IPS-18a (cell line): ENCODE measurements at regions not wholly inside any gene's neighbourhood (a gene's known extent, or its start where the extent isn't known, plus 50 kb on each side); places are given as distances from the start of the nearest gene placed in this dataset.
"Not testable (repeated sequence)": the region's sequence is repeated elsewhere in the genome, so short reads cannot be mapped to it uniquely, and the experiment has no call there.

Experiments
- H3K27ac ChIP-seq: one replicate; pipeline ENCODE4 v1.5.1; 2013; ENCODE audit warnings: low read length
- H3K27me3 ChIP-seq: one replicate; pipeline ENCODE4 v1.6.1; 2013; ENCODE audit warnings: mild to moderate bottlenecking, low read length; ENCODE audit not compliant: control insufficient read depth, insufficient read depth
- H3K36me3 ChIP-seq: one replicate; pipeline ENCODE4 v1.6.1; 2013; ENCODE audit warnings: low read depth, low read length; ENCODE audit not compliant: control insufficient read depth
- H3K4me1 ChIP-seq: one replicate; pipeline ENCODE4 v1.6.1; 2013; ENCODE audit warnings: low read depth, low read length; ENCODE audit not compliant: control insufficient read depth
- H3K4me3 ChIP-seq: one replicate; pipeline ENCODE4 v1.5.1; 2013; ENCODE audit warnings: low read length
- H3K9ac ChIP-seq: one replicate; pipeline ENCODE4 v1.6.1; 2013; ENCODE audit warnings: mild to moderate bottlenecking, low read length, moderate library complexity
- H3K9me3 ChIP-seq: one replicate; pipeline ENCODE4 v1.6.1; 2013; ENCODE audit warnings: low read depth, low read length; ENCODE audit not compliant: control insufficient read depth

GRCh38 chr14:56990991-56991627 lies 180.8 kb upstream of the OTX2 start:
- not testable (repeated sequence) for H3K9me3 ChIP-seq, H3K27me3 ChIP-seq, H3K4me1 ChIP-seq, H3K9ac ChIP-seq, H3K36me3 ChIP-seq, H3K4me3 ChIP-seq, H3K27ac ChIP-seq

- peaks cover 11% of the 10 kb centered on the region for H3K4me1 ChIP-seq
- no peaks in the 10 kb centered on the region for H3K27me3 ChIP-seq
- H3K9me3 ChIP-seq, result no peaks in the 10 kb centered on the region
- no peaks in the 10 kb centered on the region for H3K36me3 ChIP-seq
- no peak overlapping the region for H3K27ac ChIP-seq
- no peak overlapping the region for H3K9ac ChIP-seq
- no peak overlapping the region for H3K4me3 ChIP-seq
These were observed 179.1 kb upstream of the OTX2 start for GRCh38 chr14:56989359-56989758.

- H3K27ac ChIP-seq, result no peak overlapping the region
- H3K36me3 ChIP-seq, result no peaks in the 10 kb centered on the region
- no peaks in the 10 kb centered on the region for H3K4me1 ChIP-seq
- H3K4me3 ChIP-seq, result no peak overlapping the region
- H3K9ac ChIP-seq, result no peak overlapping the region
- no peaks in the 10 kb centered on the region for H3K9me3 ChIP-seq
- no peaks in the 10 kb centered on the region for H3K27me3 ChIP-seq
These were observed 169.7 kb upstream of the OTX2 start for GRCh38 chr14:56979936-56980335.

DNA sequence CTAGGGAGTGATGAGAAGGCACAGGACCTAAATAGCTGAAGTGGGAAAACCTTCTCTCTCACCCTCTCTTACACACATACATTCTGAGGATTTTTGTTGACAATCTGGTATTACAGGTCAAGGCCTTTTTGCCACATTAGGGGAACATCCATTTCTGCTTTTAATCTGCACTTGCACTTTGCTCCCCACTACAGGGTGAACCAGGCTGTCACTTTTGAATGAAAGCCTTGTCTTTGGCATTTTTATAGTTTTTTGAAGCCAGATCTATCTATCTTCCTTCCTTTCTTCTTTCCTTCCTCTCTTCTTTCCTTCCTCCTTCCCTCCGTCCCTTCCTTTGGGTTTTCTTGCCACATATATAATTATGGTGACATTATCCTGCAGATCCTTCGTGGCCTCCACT lies 165.9 kb upstream of the OTX2 start:
- H3K4me3 ChIP-seq, result no peak overlapping the region
- H3K27me3 ChIP-seq, result no peaks in the 10 kb centered on the region
- H3K9ac ChIP-seq, result no peak overlapping the region
- H3K27ac ChIP-seq, result no peak overlapping the region
- no peaks in the 10 kb centered on the region for H3K36me3 ChIP-seq
- H3K9me3 ChIP-seq, result no peaks in the 10 kb centered on the region
- no peaks in the 10 kb centered on the region for H3K4me1 ChIP-seq

DNA sequence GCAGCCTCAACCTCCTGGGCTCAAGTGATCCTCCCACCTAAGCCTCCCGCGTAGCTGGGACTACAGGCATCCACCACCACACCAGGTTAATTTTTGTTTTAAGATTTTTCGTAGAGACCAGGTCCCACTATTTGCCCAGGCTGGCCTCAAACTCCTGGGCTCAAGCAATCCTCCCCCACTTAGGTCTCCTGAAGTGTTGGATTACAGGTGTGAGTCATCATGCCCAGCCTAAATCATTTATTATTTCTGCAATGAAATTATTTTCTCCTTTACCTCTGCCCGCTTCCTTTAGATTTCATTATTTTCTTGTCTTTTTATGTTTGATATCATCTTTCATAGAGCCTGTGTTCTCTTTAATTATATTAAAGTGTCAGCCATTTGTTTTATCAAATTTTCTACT lies 165.2 kb upstream of the OTX2 start:
- H3K27ac ChIP-seq, result no peak overlapping the region
- no peaks in the 10 kb centered on the region for H3K9me3 ChIP-seq
- H3K27me3 ChIP-seq, result no peaks in the 10 kb centered on the region
- no peak overlapping the region for H3K4me3 ChIP-seq
- no peaks in the 10 kb centered on the region for H3K4me1 ChIP-seq
- no peaks in the 10 kb centered on the region for H3K36me3 ChIP-seq
- H3K9ac ChIP-seq, result no peak overlapping the region

DNA sequence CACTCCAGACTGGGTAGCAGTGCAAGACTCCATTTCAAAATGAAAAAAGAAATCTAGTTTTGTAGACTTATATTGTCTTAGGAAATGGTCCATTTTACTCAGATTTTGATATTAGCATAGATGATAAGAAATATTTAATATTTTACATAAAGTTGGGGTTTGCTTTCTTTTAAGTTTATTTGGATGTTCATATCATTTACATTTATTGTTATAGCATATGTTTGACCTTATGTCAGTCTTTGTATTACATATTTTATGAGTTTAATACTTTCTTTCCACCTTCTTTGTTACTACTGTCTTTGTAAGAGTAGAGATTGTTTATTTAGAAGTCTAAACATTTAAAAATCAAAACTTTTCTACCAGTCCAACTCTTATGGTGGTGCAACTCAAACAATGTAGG lies 162.7 kb upstream of the OTX2 start:
- H3K4me1 ChIP-seq, result no peaks in the 10 kb centered on the region
- H3K4me3 ChIP-seq, result no peak overlapping the region
- no peaks in the 10 kb centered on the region for H3K27me3 ChIP-seq
- no peak overlapping the region for H3K9ac ChIP-seq
- H3K9me3 ChIP-seq, result no peaks in the 10 kb centered on the region
- H3K27ac ChIP-seq, result no peak overlapping the region
- no peaks in the 10 kb centered on the region for H3K36me3 ChIP-seq

DNA sequence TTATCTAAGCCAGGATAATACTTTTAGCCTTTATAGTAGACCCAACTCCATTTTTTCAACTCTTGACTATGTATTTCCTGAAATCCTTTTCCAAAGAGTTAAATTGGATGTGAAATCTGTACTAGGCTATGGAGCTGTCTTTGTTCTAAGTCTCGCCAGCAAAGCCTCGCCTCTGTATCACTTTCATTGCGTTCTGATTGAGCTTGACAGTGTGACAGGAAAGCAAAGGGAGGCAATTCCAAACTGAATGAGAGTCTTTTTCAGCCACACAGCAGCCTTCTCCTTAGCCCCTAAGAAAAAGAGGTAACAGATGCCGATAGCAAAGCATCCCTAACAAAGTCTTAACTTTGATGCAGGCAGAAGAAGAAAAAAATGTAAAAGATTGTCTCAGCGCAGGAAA lies 154.6 kb upstream of the OTX2 start:
- Histone ChIP-seq H3K36me3 (no peaks in the 10 kb centered on the region), H3K9ac (no peak overlapping the region), H3K4me3 (no peak overlapping the region), H3K4me1 (no peaks in the 10 kb centered on the region), H3K9me3 (no peaks in the 10 kb centered on the region), H3K27ac (no peak overlapping the region), H3K27me3 (no peaks in the 10 kb centered on the region)

GRCh38 chr14:56963381-56963780 lies 153.1 kb upstream of the OTX2 start:
- H3K27ac ChIP-seq, result no peak overlapping the region
- H3K4me3 ChIP-seq, result no peak overlapping the region

GRCh38 chr14:56962444-56963080 lies 152.3 kb upstream of the OTX2 start:
- Histone ChIP-seq H3K36me3 (no peaks in the 10 kb centered on the region), H3K9ac (no peak overlapping the region), H3K27me3 (no peaks in the 10 kb centered on the region), H3K4me1 (no peaks in the 10 kb centered on the region), H3K27ac (no peak overlapping the region), H3K4me3 (no peak overlapping the region), H3K9me3 (no peaks in the 10 kb centered on the region)

More at GRCh38 chr14:56963381-56963780, 153.1 kb upstream of the OTX2 start:
- Histone ChIP-seq H3K9ac (no peak overlapping the region), H3K9me3 (no peaks in the 10 kb centered on the region), H3K27me3 (no peaks in the 10 kb centered on the region), H3K4me1 (no peaks in the 10 kb centered on the region), H3K36me3 (no peaks in the 10 kb centered on the region)

DNA sequence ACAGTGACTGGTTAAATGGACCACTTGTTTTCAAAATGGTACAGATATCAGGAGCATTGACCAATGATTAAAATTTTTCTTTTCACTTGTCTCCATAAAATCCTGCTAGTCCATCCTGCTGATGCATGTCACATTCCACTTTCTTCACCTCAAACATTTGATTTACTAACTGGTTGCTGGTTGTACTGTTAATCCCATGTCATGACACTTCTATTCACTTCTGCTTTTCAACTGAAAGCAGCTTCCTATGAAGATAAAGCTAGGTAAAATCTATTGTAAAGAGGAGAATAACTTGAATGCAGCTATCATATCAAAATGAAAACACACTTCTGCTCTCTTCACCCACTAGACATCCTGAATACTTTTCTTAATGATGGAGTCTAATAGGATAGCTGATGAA lies 149.6 kb upstream of the OTX2 start:
- Histone ChIP-seq H3K27me3 (no peaks in the 10 kb centered on the region), H3K4me1 (no peaks in the 10 kb centered on the region), H3K9ac (no peak overlapping the region)

DNA sequence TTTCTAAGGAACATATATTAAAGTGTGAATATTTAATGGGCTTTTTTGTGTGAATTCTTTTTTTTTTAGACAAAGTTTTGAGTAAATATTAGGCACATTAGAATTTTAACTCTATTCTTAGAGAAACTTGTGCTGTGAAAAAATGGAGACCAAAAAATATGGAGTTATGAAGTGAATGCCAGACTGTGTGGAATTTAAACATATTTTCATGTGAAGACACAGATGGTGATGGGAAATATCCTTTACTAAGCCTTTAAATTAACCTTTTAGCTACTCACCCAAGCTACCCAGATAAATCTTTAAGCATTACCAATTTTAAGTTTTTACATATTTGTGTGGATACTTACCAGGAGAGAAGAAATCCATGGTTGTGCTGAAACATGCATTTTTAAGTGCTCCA lies 148.8 kb upstream of the OTX2 start:
- Histone ChIP-seq H3K27ac (no peak overlapping the region), H3K9me3 (no peaks in the 10 kb centered on the region), H3K27me3 (no peaks in the 10 kb centered on the region), H3K36me3 (no peaks in the 10 kb centered on the region), H3K4me3 (no peak overlapping the region), H3K4me1 (peaks cover 1% of the 10 kb centered on the region), H3K9ac (no peak overlapping the region)

More for the DNA sequence above, 149.6 kb upstream of the OTX2 start:
- Histone ChIP-seq H3K9me3 (no peaks in the 10 kb centered on the region), H3K4me3 (no peak overlapping the region), H3K27ac (no peak overlapping the region), H3K36me3 (no peaks in the 10 kb centered on the region)

- no peaks in the 10 kb centered on the region for H3K9me3 ChIP-seq
- no peaks in the 10 kb centered on the region for H3K36me3 ChIP-seq
- no peak overlapping the region for H3K4me3 ChIP-seq
- H3K4me1 ChIP-seq, result peaks cover 22% of the 10 kb centered on the region
- H3K27ac ChIP-seq, result no peak overlapping the region
- H3K27me3 ChIP-seq, result no peaks in the 10 kb centered on the region
- no peak overlapping the region for H3K9ac ChIP-seq
These were observed 145.9 kb upstream of the OTX2 start for GRCh38 chr14:56956182-56956581.
